K562 (cell line): ENCODE measurements at regions not wholly inside any gene's neighbourhood (a gene's known extent, or its start where the extent isn't known, plus 50 kb on each side); places are given as distances from the start of the nearest gene placed in this dataset.
A peak's percentile ranks its signal among the peaks of the same experiment; 100 is the strongest.

Experiments
- ATAC-seq: fragments of 200-7000 bp; cut with Tn5 transposase; 3 replicates; pipeline ENCODE4 v1.9.1; 2020; ENCODE audit warnings: moderate library complexity
- BruUV-seq: library from RNA; stranded (reverse); fragments of 400-500 nt; replicated peaks from 2 replicates; lab custom pipeline; 2021; lab: Mats Ljungman, UMichigan
- CTCF ChIA-PET: fragments of 300-600 bp; formaldehyde crosslinking; extraction: SDS; loops from one replicate; lab custom pipeline; 2021; ENCODE audit warnings: low intra/inter-chr PET ratio; lab: Yijun Ruan, JAX
- POLR2A ChIA-PET: fragments of 300-600, 350-650 bp; sonication (Branson Sonifier 250); formaldehyde crosslinking; extraction: SDS; loops from one replicate; lab custom pipeline; 2021; ENCODE audit warnings: antibody characterized with exemption, inconsistent platforms; lab: Yijun Ruan, JAX
- DNase-seq, 4 experiments: peaks; one replicate each; pipeline versions ENCODE4 v3.0.0 to v3.0.0-alpha.2; 2011 to 2018; ENCODE audit warnings: low spot score in 3 of 4, mixed read lengths in 3 of 4; ENCODE audit errors: extremely low read depth in 1 of 4
- FAIRE-seq: peaks from 2 replicates; lab custom pipeline; 2011; peaks lifted over from hg19 to GRCh38; lab: Jason Lieb, UNC
- H2AFZ ChIP-seq: 2 replicates; pipeline ENCODE4 v1.6.0; 2011; ENCODE audit warnings: low read depth, low read length, control low read depth, inconsistent platforms
- H3K27ac ChIP-seq: fragments of 200-600 bp; 3 replicates; pipeline ENCODE4 v1.8.0; 2011; ENCODE audit warnings: low read depth, mild to moderate bottlenecking, control low read depth, inconsistent platforms, low read length, moderate library complexity, mixed read lengths; ENCODE audit errors: extremely low read depth
- H3K27me3 ChIP-seq, 2 experiments: fragments of 300-600 bp in 1 of 2; 2 replicates in 1 of 2; 3 replicates in 1 of 2; pipeline versions ENCODE4 v1.6.0 to v1.8.0; 2011; ENCODE audit warnings: inconsistent platforms in 2 of 2, low read length in 2 of 2, mild to moderate bottlenecking in 1 of 2, mixed read lengths in 1 of 2, moderate library complexity in 1 of 2; ENCODE audit not compliant: control insufficient read depth in 2 of 2, insufficient read depth in 2 of 2
- H3K36me3 ChIP-seq: fragments of 300-600 bp; 3 replicates; pipeline ENCODE4 v1.8.0; 2011; ENCODE audit warnings: mild to moderate bottlenecking, low read length, inconsistent platforms; ENCODE audit not compliant: control insufficient read depth, insufficient read depth
- H3K4me1 ChIP-seq, 2 experiments: fragments of 200-600 bp in 1 of 2; replicated peaks in 1 of 2; 2 replicates in 1 of 2; 3 replicates in 1 of 2; pipeline versions ENCODE4 v1.5.1 to v1.8.0; 2011; ENCODE audit warnings: inconsistent platforms in 2 of 2, low read length in 2 of 2, mild to moderate bottlenecking in 1 of 2, mixed read lengths in 1 of 2, moderate library complexity in 1 of 2; ENCODE audit not compliant: control insufficient read depth in 2 of 2, insufficient read depth in 2 of 2
- H3K4me2 ChIP-seq: 2 replicates; pipeline ENCODE4 v1.6.1; 2011; ENCODE audit warnings: low read length, control low read depth, inconsistent platforms, mixed read lengths; ENCODE audit not compliant: insufficient read depth
- H3K4me3 ChIP-seq: fragments of 200-600 bp; sonication (generic), shearing (Covaris generic); 2 replicates; pipeline ENCODE4 v1.5.1; 2016; ENCODE audit warnings: control low read depth, inconsistent platforms
- H3K79me2 ChIP-seq: fragments of 200-600 bp; 3 replicates; pipeline ENCODE4 v1.8.0; 2011; ENCODE audit warnings: low read length, inconsistent platforms; ENCODE audit not compliant: control insufficient read depth, insufficient read depth
- H3K9ac ChIP-seq, 2 experiments: 2 replicates each; pipeline versions ENCODE4 v1.6.0 to v1.6.1; 2011; ENCODE audit warnings: low read depth in 2 of 2, low read length in 2 of 2, control low read depth in 1 of 2, inconsistent platforms in 1 of 2, mild to moderate bottlenecking in 1 of 2, mixed read lengths in 1 of 2; ENCODE audit not compliant: insufficient read depth in 1 of 2
- H3K9me1 ChIP-seq: one replicate; pipeline ENCODE4 v1.6.0; 2011; ENCODE audit warnings: inconsistent platforms, mild to moderate bottlenecking, low read length, moderate library complexity; ENCODE audit not compliant: control insufficient read depth, insufficient read depth
- H3K9me3 ChIP-seq: replicated peaks from 2 replicates; pipeline ENCODE4 v1.5.1; 2011; ENCODE audit warnings: low read depth, low read length, inconsistent platforms; ENCODE audit not compliant: control insufficient read depth, insufficient read depth
- H4K20me1 ChIP-seq: replicated peaks from 2 replicates; pipeline ENCODE4 v1.6.1; 2011; ENCODE audit warnings: low read length, inconsistent platforms, mixed read lengths; ENCODE audit not compliant: control insufficient read depth, insufficient read depth
- ARNT ChIP-seq, 2 experiments: fragments of 450-650 bp; IDR thresholded peaks; 2 replicates each; pipeline ENCODE4 v1.6.1; 2016; ENCODE audit warnings: mild to moderate bottlenecking in 1 of 2
- BRD9 ChIP-seq: fragments of 450-650 bp; IDR thresholded peaks from 2 replicates; pipeline ENCODE4 v1.6.1; 2018; ENCODE audit warnings: low read depth; ENCODE audit not compliant: partially characterized antibody
- EZH2 ChIP-seq: IDR thresholded peaks from 2 replicates; pipeline ENCODE4 v1.6.1; 2012; ENCODE audit warnings: low read depth, mild to moderate bottlenecking, inconsistent platforms, low read length, borderline replicate concordance
- FIP1L1 ChIP-seq: fragments of 200-400 bp; formaldehyde crosslinking; IDR thresholded peaks from 2 replicates; pipeline ENCODE4 v1.6.1; 2018; ENCODE audit warnings: mild to moderate bottlenecking, low read depth, low read length; ENCODE audit not compliant: poor library complexity, severe bottlenecking
- MIER1 ChIP-seq: fragments of 450-650 bp; IDR thresholded peaks from 2 replicates; pipeline ENCODE4 v1.6.1; 2016; ENCODE audit warnings: antibody characterized with exemption, mild to moderate bottlenecking, low read depth
- NR1H2 ChIP-seq: sonication (generic); formaldehyde crosslinking; IDR thresholded peaks from 2 replicates; pipeline ENCODE4 v1.4.0; 2020; ENCODE audit warnings: mild to moderate bottlenecking, missing genetic modification reagents
- PBX2 ChIP-seq, 2 experiments: IDR thresholded peaks in 1 of 2; conservative IDR thresholded peaks in 1 of 2; 2 replicates each; pipeline ENCODE4 v1.6.1; 2016; ENCODE audit warnings: low read depth in 2 of 2, mild to moderate bottlenecking in 1 of 2, missing compliant biosample characterization in 1 of 2, missing genetic modification characterization in 1 of 2, moderate library complexity in 1 of 2
- RBBP5 ChIP-seq: fragments of 200-600 bp; sonication (generic); IDR thresholded peaks from 2 replicates; pipeline ENCODE4 v1.6.1; 2012; ENCODE audit warnings: borderline replicate concordance, mild to moderate bottlenecking, low read length, control low read depth, inconsistent platforms; ENCODE audit not compliant: insufficient read depth, poor library complexity, severe bottlenecking
- RUNX1 ChIP-seq: sonication (generic); IDR thresholded peaks from 2 replicates; pipeline ENCODE4 v1.6.1; 2016; ENCODE audit warnings: antibody characterized with exemption, low read depth
- SMARCC2 ChIP-seq: fragments of 450-650 bp; IDR thresholded peaks from 2 replicates; pipeline ENCODE4 v1.6.1; 2017; ENCODE audit warnings: antibody characterized with exemption, moderate library complexity, mild to moderate bottlenecking, low read depth
- TAF9B ChIP-seq: fragments of 450-650 bp; IDR thresholded peaks from 2 replicates; pipeline ENCODE4 v1.6.1; 2018; ENCODE audit warnings: mild to moderate bottlenecking; ENCODE audit not compliant: partially characterized antibody
- TEAD2 ChIP-seq: fragments of 450-650 bp; IDR thresholded peaks from 2 replicates; pipeline ENCODE4 v1.6.1; 2016; ENCODE audit warnings: missing genetic modification characterization, control low read depth, missing compliant biosample characterization
- YBX1 ChIP-seq: fragments of 450-650 bp; IDR thresholded peaks from 2 replicates; pipeline ENCODE4 v1.7.1; 2016; ENCODE audit warnings: mild to moderate bottlenecking
- ZC3H11A ChIP-seq: IDR thresholded peaks from 2 replicates; pipeline ENCODE4 v1.6.1; 2012; ENCODE audit warnings: low read depth, low read length, improper control_type of control experiment
- ZKSCAN8 ChIP-seq: fragments of 200-800 bp; sonication (Bioruptor generic); IDR thresholded peaks from 2 replicates; pipeline ENCODE4 v1.6.1; 2016; ENCODE audit warnings: missing genetic modification characterization, missing compliant biosample characterization
- ZNF586 ChIP-seq: fragments of 450-650 bp; formaldehyde crosslinking; conservative IDR thresholded peaks from 2 replicates; pipeline ENCODE4 v1.4.0; 2020; ENCODE audit warnings: mild to moderate bottlenecking, moderate library complexity
- ZNF639 ChIP-seq, 2 experiments: fragments of 200-800 bp in 1 of 2; sonication (Bioruptor generic) in 1 of 2; sonication (generic) in 1 of 2; formaldehyde crosslinking in 1 of 2; IDR thresholded peaks in 1 of 2; conservative IDR thresholded peaks in 1 of 2; 2 replicates each; pipeline versions ENCODE4 v1.5.0 to v1.6.1; 2016 to 2020; ENCODE audit warnings: missing compliant biosample characterization in 1 of 2, missing genetic modification characterization in 1 of 2, missing genetic modification reagents in 1 of 2
- WGBS: fragments of 100-300 bp; shearing (Covaris generic); methylation state at CpG from one replicate; pipeline ENCODE4 v1.1.6; 2016; ENCODE audit warnings: low coverage, mixed read lengths; ENCODE audit not compliant: insufficient coverage; ENCODE audit errors: missing lambda C conversion rate; 5-methylcytosine and 5-hydroxymethylcytosine counted together
- in situ Hi-C: fragments of 300-500 bp; cut with MboI; formaldehyde crosslinking; loops from 4 replicates; pipeline ENCODE4 v1.15.0; 2018; ENCODE audit warnings: inconsistent platforms, mixed read lengths
- intact Hi-C: fragments of 100-400 bp; cut with micrococcal nuclease; formaldehyde crosslinking; loops from 2 replicates; pipeline ENCODE4 v1.14.2; 2022

DNA sequence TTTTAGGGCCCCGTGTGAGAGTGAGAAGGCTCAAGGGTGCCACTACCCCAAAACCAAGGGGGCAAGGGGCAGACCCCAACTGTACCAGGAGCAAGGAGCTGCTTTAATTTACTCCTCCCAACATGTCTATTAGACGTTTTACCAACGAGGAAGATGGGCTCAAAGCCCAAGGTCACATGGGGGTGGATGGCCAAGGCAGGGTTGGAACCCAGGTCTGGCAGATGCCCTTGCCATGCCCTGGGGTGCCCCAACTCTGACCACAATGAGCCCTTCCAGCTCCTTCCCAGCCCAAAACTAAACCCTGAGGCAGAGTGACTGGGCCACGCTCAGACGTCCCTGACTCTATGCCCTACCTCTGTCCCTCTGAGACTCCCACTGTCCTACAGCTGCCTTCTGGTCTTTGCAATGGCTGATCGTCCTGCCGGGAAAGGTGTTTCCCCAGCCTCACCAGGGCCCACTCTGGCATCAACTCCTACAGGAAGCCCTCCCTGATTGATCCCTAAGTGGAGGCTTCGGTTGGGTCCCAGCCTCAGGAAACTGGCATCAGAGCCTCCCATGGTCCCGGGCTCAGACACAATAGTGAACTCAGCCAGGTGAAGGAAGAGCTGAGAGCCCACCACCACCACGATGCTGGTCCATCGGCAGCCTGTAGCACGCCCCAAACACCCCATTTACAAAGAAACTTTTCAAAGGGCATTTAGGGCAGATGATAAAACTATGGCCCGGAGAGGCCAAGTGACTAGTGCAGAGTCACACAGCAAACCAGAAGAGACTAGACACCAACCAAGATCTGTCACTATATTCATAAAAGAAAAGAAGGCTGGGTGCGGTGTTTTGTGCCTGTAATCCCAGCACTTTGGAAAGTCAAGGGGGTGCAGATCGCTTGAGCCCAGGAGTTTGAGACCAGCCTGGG is 60.2 kb upstream of the MYL10 start:
- FAIRE-seq (no peak), DNase-seq (no peak), ATAC-seq (no peak)
- Histone ChIP-seq H3K27me3 (peaks cover 3 to 8% of the 10 kb centered on the region in 2 experiments; a peak in 1 of 5 replicates), H3K9me1 (no peaks in the 10 kb centered on the region), H3K4me3 (no peak overlapping the region), H3K27ac (no peak overlapping the region), H3K36me3 (no peaks in the 10 kb centered on the region), H3K9me3 (no peaks in the 10 kb centered on the region), H4K20me1 (no peaks in the 10 kb centered on the region), H3K9ac (no peak overlapping the region), H3K4me2 (peak overlapping the region; percentile 82; the same call in 1 of the 2 replicates), H2AFZ (no peak overlapping the region), H3K79me2 (no peaks in the 10 kb centered on the region), H3K4me1 (peaks cover 5 to 12% of the 10 kb centered on the region in 2 experiments; a peak in 3 of 5 replicates)
- ChIA-PET CTCF (interaction anchor here (0.6 to 3.5 kb wide), 5 partner anchors 125 to 582 kb away, joined by 3 to 39 read pairs (median 14); no protein-coding TSS in a partner anchor), POLR2A (interaction anchor here (0.6 kb wide), 1 partner anchor 54 kb away, joined by 3 read pairs; no protein-coding TSS in a partner anchor)
- in situ Hi-C loops: no loop called here
- intact Hi-C loops: loop anchor here (2.0 to 5.0 kb wide), 4 partner anchors 126 to 583 kb away; no protein-coding TSS in a partner anchor
- no TSS peak for BruUV-seq
- 38% methylated on average over 15 of the region's 15 CpGs for WGBS
- TF ChIP-seq ZKSCAN8 (CRISPR knock-in tag) (no peak), ARNT (IDR thresholded peaks at IDR 0.05) (no peak), EZH2 (no peak), ZNF639 (CRISPR knock-in tag; conservative IDR thresholded peaks at IDR 0.05 in 1 of 2, IDR thresholded peaks at IDR 0.05 in 1 of 2) (no peak), TAF9B (no peak), RBBP5 (no peak), FIP1L1 (no peak), MIER1 (no peak), TEAD2 (no peak), BRD9 (peak; percentile 87), YBX1 (no peak), SMARCC2 (no peak), NR1H2 (CRISPR knock-in tag) (no peak; the same call in 1 of the 2 replicates), ZC3H11A (no peak), PBX2 (CRISPR knock-in tag; IDR thresholded peaks at IDR 0.05; ENCODE audit: low read depth) (no peak), PBX2 (tag; conservative IDR thresholded peaks at IDR 0.05; ENCODE audit: low read depth) (no peak), ZNF586 (CRISPR knock-in tag) (no peak), RUNX1 (no peak)
